HG03103 (cell line): ENCODE measurements at regions not wholly inside any gene's neighbourhood (a gene's known extent, or its start where the extent isn't known, plus 50 kb on each side); places are given as distances from the start of the nearest gene placed in this dataset.
"Not testable (repeated sequence)": the region's sequence is repeated elsewhere in the genome, so short reads cannot be mapped to it uniquely, and the experiment has no call there.

Source experiments
- ATAC-seq: cut with Tn5 transposase; IDR thresholded peaks from one replicate; pipeline ENCODE4 v1.9.1; 2021; ENCODE audit warnings: low read depth; ENCODE audit not compliant: unreplicated experiment

DNA sequence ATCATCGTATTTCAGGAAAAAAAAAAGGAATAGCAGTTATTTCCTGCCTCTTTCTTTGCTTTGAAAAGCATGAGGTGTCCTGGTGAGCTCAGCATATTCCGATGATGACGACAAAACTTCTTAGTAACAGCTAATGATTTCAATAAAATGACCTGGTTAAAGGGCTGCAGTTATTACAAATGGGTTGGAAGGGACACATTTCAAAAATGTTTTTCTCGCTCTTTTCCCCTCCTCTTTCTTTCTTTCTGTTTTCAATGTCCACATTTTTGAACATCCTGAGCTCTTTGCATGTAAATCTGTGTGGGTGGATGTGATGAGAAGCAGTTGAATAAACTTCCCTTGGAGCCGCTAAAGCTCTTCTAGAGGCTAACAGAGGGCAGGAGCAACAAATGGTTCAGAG lies 186.8 kb upstream of the SLC27A6 start:
- no peak for ATAC-seq

DNA sequence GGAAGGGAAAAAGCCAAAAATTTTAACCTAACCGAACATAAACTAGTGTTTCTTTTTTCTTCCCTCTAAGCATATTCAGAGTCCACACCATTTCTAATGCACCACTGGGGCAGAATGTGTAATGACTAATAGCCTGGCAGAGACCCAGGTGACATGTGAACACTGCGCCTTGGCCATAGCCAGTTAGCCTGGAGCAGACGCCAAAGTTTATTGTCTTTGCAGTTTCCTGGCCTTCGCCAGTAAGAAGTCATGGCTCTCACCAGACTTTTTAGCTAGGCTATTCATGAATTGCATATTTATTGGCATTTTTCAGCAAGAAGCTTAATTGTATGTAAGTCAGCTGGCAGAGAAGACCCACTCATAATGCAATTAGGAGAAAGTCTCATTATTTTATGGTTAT lies 182.8 kb upstream of the SLC27A6 start:
- ATAC-seq = no peak

DNA sequence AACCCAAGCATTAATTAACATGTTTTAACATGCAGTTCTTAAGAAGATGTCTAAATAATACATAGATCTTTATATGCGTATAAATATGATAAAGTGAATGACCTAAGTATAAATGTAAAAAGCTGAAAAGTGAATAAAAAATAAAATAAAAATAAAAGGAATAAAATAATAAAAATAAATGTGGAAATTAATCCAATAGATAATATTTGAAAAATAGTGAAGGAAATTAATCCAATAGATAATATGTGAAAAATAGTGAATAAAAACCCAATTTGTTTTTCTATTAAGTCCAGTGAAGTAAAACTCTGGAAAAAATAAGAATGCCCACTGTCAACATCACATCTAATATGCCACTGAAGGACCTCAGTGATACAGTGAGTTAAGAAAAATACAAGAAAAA lies 180.6 kb upstream of the SLC27A6 start:
- no peak for ATAC-seq

- ATAC-seq = no peak
Observed at GRCh38 chr5:128791312-128791711, 174.0 kb upstream of the SLC27A6 start.

- no peak for ATAC-seq
Observed at GRCh38 chr5:128796506-128796905, 168.8 kb upstream of the SLC27A6 start.

GRCh38 chr5:128798871-128799270 lies 166.4 kb upstream of the SLC27A6 start:
- no peak for ATAC-seq

DNA sequence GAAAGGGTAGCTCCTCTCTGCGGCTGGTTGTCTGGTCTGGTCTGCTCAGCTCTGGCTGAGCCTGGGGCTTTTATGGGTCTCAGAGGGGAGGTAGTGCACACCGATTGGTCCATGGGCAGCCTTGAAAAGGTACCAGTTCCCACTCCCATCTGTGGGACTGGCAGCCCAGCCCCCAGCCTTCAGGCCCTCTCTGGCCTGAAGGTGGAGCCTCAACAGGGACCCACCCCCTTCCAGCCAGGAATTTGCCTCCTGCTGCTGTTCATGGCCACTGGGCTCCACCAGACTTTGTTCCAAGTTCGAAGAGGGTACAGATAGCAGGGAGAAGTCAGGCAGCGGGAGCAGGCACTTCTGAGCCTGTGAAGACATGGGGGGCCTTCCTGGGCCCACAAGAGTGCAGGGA lies 165.3 kb upstream of the SLC27A6 start:
- ATAC-seq = no peak

GRCh38 chr5:128800377-128800776 lies 164.9 kb upstream of the SLC27A6 start:
- no peak for ATAC-seq

GRCh38 chr5:128813317-128814070 lies 151.8 kb upstream of the SLC27A6 start:
- no peak for ATAC-seq

DNA sequence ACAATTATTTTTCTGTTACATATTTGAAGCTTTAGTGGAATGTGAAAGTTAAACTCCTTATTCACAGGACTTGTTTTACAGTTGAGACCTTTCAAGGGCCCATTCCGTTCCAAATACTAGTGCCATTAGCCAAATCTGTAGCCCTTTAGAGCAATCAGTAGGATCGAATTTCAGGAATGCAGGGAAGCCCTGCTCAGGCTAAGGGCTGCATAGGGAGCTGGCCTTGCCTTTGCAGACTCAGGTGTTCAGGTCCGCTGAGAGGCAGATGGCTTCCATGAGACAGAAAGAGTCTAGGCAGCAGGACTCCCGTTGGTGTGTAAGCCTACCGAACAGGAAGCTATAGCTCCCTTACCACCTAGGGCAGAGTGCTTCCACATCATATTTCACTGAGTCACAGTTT lies 150.1 kb upstream of the SLC27A6 start:
- ATAC-seq = no peak

GRCh38 chr5:128825826-128826225 lies 139.5 kb upstream of the SLC27A6 start:
- no peak for ATAC-seq

DNA sequence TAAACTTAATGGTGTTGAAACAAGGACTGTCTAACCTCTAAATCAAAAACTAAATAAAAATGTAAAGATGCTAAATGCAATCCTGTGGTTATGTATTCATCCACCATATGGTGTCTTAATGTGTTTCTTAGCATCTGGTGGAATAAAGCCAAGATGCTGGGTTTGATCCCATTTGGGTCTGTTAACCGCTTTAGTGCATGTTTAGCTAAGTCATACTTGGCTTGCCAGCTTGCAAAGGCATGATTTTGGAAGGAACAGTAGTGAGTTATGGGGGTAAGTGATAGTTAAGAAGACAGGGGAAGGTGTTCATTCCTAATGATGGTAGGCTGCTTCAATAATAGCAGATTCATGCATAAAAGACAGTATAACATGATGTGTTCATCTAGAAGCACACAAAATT lies 139.0 kb upstream of the SLC27A6 start:
- no peak for ATAC-seq

GRCh38 chr5:128836571-128836970 lies 128.7 kb upstream of the SLC27A6 start:
- ATAC-seq = no peak

DNA sequence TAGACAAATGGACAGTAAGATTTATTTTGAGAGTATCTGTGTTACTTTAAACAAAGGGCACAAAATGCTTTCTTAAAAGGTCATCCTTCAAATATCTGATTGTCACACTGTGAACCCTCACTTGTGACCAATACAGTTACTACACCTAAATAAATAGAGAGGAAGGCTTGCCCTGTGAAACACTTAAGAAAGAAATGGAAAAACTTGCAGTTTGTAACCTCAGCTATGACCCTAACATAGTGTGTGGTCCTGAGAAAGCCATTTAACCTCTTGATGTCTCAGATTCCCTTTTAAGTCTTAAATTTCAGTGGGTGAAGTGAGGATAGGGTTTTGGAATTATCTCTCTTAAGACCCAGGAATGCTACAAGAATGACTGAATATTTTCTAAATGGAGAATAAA lies 126.7 kb upstream of the SLC27A6 start:
- ATAC-seq = no peak

GRCh38 chr5:128842241-128842640 lies 123.0 kb upstream of the SLC27A6 start:
- no peak for ATAC-seq

DNA sequence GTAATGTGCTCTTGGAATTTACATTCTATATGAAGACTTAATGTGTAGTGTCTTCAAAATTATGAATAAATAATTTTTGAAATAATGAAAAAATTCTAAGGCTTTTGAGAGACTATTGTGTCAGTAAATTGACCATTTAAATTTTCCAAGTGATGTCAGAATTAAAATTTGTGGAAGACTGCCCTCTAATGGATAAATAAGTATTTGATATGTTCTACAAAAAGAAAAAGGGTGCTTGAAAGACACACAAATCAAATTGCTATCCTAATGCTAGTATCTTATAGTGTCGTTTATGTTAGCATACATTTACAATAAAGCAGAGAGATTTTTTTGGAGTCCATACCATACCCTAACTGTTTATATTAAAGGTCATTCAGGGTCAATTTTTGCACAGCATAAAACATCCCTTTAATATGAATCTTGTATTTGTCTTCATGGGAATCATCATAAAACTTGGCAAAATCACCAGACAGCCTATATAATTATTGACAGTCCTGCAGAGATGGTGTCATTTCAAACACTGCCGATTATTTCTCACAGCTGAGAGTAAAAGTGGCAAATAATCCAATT lies 120.8 kb upstream of the SLC27A6 start:
- ATAC-seq = no peak

DNA sequence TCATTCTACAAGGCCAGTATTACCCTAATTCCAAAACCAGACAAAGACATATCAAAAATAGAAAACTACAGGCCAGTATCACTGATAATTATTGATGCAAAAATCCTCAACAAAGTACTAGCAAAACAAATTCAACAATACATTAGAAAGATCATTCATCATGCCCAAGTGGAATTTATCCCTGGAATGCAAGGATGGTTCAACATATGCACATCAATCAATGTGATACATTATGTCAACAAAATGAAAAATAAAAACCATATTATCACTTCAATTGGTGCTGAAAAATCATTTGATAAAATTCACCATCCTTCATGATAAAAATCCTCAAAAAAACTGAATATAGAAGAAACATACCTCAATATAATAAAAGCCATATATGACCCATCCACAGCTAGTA lies 115.2 kb upstream of the SLC27A6 start:
- ATAC-seq = no peak

DNA sequence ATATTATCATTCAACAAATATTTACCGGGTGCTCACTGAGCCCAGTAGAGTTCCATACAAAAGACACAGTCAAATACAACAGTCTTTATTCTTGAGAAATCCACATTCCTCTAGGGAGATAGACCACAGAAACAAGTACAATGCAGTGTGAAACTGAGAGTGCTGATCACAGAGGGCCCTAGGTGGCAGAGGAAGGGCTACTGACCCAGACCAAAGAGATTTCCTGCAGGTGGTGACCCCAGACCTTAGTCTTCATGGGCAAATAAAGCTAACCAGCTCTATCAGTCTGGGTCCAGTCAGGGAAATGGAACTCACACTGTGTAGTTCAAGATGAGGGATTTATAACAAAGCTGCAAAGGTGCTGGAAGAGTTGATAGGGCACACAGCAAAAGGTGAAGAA lies 110.4 kb upstream of the SLC27A6 start:
- ATAC-seq = no peak

DNA sequence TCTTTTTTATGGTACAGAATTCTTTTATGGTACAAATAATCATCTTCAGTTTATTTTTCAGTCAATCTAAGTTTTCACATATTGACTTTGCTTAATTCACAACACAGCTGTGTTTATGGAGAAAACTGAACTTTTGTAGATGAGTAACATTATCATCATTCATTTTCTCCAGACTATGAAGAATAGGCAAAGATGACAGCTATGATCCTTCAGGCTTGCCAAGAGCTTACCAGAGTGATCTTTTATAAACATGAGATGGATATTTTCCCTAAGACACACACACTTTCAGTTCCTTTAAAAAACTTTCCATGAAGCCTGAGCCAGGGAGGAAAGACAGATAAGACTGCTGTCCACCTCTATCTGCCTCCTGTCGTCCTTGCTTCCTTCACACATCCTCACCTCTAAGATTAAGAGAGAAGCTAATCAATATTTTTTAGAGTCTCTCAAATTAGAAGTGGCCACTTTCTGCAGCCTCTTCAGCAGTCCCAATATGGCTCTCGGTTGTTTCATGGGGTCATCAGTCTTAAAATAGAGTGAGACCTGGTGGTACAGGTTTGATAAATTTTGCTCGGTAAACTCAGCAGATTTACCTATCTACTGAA lies 108.1 kb upstream of the SLC27A6 start:
- ATAC-seq = no peak

- ATAC-seq = no peak
Observed at GRCh38 chr5:128858995-128859394, 106.3 kb upstream of the SLC27A6 start.

- ATAC-seq = not testable (repeated sequence)
Observed at GRCh38 chr5:128861155-128861554, 104.1 kb upstream of the SLC27A6 start.

DNA sequence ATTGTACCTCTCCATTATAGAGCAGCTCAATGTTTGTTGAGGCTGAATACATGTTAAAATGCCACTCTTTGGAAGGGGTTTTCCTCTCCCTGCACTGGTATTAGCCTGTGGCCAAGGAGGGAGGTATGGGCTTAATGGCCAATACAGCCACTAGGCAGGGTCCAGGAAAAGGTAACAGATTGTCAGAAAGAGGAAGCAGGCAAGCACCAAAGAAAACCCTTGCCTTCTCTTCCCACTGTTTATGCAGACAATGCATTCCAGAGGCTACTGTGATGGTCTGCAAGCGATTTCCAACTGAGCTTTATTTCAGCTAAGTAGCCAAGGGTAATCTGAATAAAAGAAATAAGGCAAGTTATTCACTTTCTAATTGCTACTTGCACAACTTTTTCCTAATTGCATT lies 95.3 kb upstream of the SLC27A6 start:
- ATAC-seq = no peak
